ENCODE measurements at regions not wholly inside any gene's neighbourhood (a gene's known extent, or its start where the extent isn't known, plus 50 kb on each side); places are given as distances from the start of the nearest gene placed in this dataset.

GRCh38 chr5:123906698-123907295, 394.8 kb downstream of the CSNK1G3 start:
- Histone ChIP-seq H3K36me3 (no peaks in the 10 kb centered on the region), H3K27ac (no peak overlapping the region), H3K4me1 (no peaks in the 10 kb centered on the region), H3K4me3 (no peak overlapping the region), H3K9me3 (replicated peaks) (no peaks in the 10 kb centered on the region), H3K27me3 (no peaks in the 10 kb centered on the region)
- no peak for DNase-seq

GRCh38 chr5:123885081-123885480, 373.1 kb downstream of the CSNK1G3 start:
- Histone ChIP-seq H3K4me1 (peaks cover 15% of the 10 kb centered on the region), H3K27ac (no peak overlapping the region), H3K36me3 (no peaks in the 10 kb centered on the region), H3K4me3 (no peak overlapping the region), H3K27me3 (no peaks in the 10 kb centered on the region), H3K9me3 (replicated peaks) (no peaks in the 10 kb centered on the region; the same call in 1 of the 2 replicates)
- no peak for DNase-seq

GRCh38 chr5:123882965-123883345, 371.0 kb downstream of the CSNK1G3 start:
- Histone ChIP-seq H3K27me3 (no peaks in the 10 kb centered on the region), H3K27ac (no peak overlapping the region), H3K36me3 (no peaks in the 10 kb centered on the region), H3K9me3 (replicated peaks) (no peaks in the 10 kb centered on the region; the same call in 1 of the 2 replicates), H3K4me1 (peaks cover 15% of the 10 kb centered on the region), H3K4me3 (peak overlapping the region; percentile 41)
- DNase-seq = peak in 1 of 2 experiments; percentile 17

- no peaks in the 10 kb centered on the region; the same call in 1 of the 2 replicates for H3K9me3 ChIP-seq (replicated peaks)
- no peaks in the 10 kb centered on the region for H3K36me3 ChIP-seq
- peak overlapping the region; percentile 41 for H3K4me3 ChIP-seq
- no peak overlapping the region for H3K27ac ChIP-seq
- peaks cover 15% of the 10 kb centered on the region for H3K4me1 ChIP-seq
- H3K27me3 ChIP-seq = no peaks in the 10 kb centered on the region
- DNase-seq = no peak
Measured at GRCh38 chr5:123882319-123882964, 370.5 kb downstream of the CSNK1G3 start.

- H3K9me3 ChIP-seq (replicated peaks) = no peaks in the 10 kb centered on the region
- H3K27me3 ChIP-seq = no peaks in the 10 kb centered on the region
- peak overlapping the region; percentile 41 for H3K4me3 ChIP-seq
- H3K4me1 ChIP-seq = peaks cover 15% of the 10 kb centered on the region
- no peaks in the 10 kb centered on the region for H3K36me3 ChIP-seq
- peak in 1 of 2 experiments; percentile 34 for DNase-seq
- no peak overlapping the region for H3K27ac ChIP-seq
Measured at GRCh38 chr5:123881759-123882244, 369.8 kb downstream of the CSNK1G3 start.

GRCh38 chr5:123880875-123881274, 368.9 kb downstream of the CSNK1G3 start:
- H3K4me1 ChIP-seq = peaks cover 15% of the 10 kb centered on the region
- no peaks in the 10 kb centered on the region for H3K9me3 ChIP-seq (replicated peaks)
- no peak for DNase-seq

GRCh38 chr5:123879071-123879470, 367.1 kb downstream of the CSNK1G3 start:
- Histone ChIP-seq H3K27ac (no peak overlapping the region), H3K36me3 (no peaks in the 10 kb centered on the region), H3K9me3 (replicated peaks) (no peaks in the 10 kb centered on the region), H3K27me3 (no peaks in the 10 kb centered on the region), H3K4me3 (no peak overlapping the region), H3K4me1 (peaks cover 18% of the 10 kb centered on the region)
- DNase-seq = no peak

More at GRCh38 chr5:123880875-123881274, 368.9 kb downstream of the CSNK1G3 start:
- H3K27ac ChIP-seq = no peak overlapping the region
- no peak overlapping the region for H3K4me3 ChIP-seq
- no peaks in the 10 kb centered on the region for H3K36me3 ChIP-seq
- no peaks in the 10 kb centered on the region for H3K27me3 ChIP-seq

GRCh38 chr5:123876276-123876790, 364.4 kb downstream of the CSNK1G3 start:
- peak overlapping the region; percentile 87 for H3K27ac ChIP-seq
- no peaks in the 10 kb centered on the region for H3K27me3 ChIP-seq
- H3K4me3 ChIP-seq = no peak overlapping the region
- no peaks in the 10 kb centered on the region for H3K9me3 ChIP-seq (replicated peaks)
- H3K36me3 ChIP-seq = no peaks in the 10 kb centered on the region
- H3K4me1 ChIP-seq = peaks cover 8% of the 10 kb centered on the region; the same call in 1 of the 2 replicates
- no peak for DNase-seq

GRCh38 chr5:123875561-123876275, 363.7 kb downstream of the CSNK1G3 start:
- Histone ChIP-seq H3K27ac (peak overlapping the region; percentile 87), H3K27me3 (no peaks in the 10 kb centered on the region), H3K4me3 (peak overlapping the region; percentile 48), H3K36me3 (no peaks in the 10 kb centered on the region), H3K4me1 (peaks cover 8% of the 10 kb centered on the region; the same call in 1 of the 2 replicates), H3K9me3 (replicated peaks) (no peaks in the 10 kb centered on the region)
- DNase-seq = peak; percentile 66 to 75

GRCh38 chr5:123874600-123875201, 362.7 kb downstream of the CSNK1G3 start:
- H3K27me3 ChIP-seq = no peaks in the 10 kb centered on the region
- no peaks in the 10 kb centered on the region for H3K36me3 ChIP-seq
- DNase-seq = peak; percentile 61 to 83
- H3K27ac ChIP-seq = peak overlapping the region; percentile 87
- H3K9me3 ChIP-seq (replicated peaks) = no peaks in the 10 kb centered on the region
- peaks cover 8% of the 10 kb centered on the region; the same call in 1 of the 2 replicates for H3K4me1 ChIP-seq
- peak overlapping the region; percentile 48 for H3K4me3 ChIP-seq

- peak overlapping the region; percentile 87; the same call in 1 of the 2 replicates for H3K27ac ChIP-seq
Measured at GRCh38 chr5:123873846-123874245, 361.9 kb downstream of the CSNK1G3 start.

GRCh38 chr5:123871373-123871772, 359.4 kb downstream of the CSNK1G3 start:
- peaks cover 8% of the 10 kb centered on the region; the same call in 1 of the 2 replicates for H3K4me1 ChIP-seq
- no peaks in the 10 kb centered on the region for H3K27me3 ChIP-seq
- H3K9me3 ChIP-seq (replicated peaks) = no peaks in the 10 kb centered on the region

More at GRCh38 chr5:123873846-123874245, 361.9 kb downstream of the CSNK1G3 start:
- no peak for DNase-seq
- H3K9me3 ChIP-seq (replicated peaks) = no peaks in the 10 kb centered on the region
- no peaks in the 10 kb centered on the region for H3K27me3 ChIP-seq
- no peak overlapping the region for H3K4me3 ChIP-seq
- peaks cover 8% of the 10 kb centered on the region; the same call in 1 of the 2 replicates for H3K4me1 ChIP-seq
- no peaks in the 10 kb centered on the region for H3K36me3 ChIP-seq

GRCh38 chr5:123868881-123869280, 356.9 kb downstream of the CSNK1G3 start:
- no peak for DNase-seq
- Histone ChIP-seq H3K9me3 (replicated peaks) (no peaks in the 10 kb centered on the region), H3K27ac (no peak overlapping the region), H3K4me3 (no peak overlapping the region), H3K36me3 (no peaks in the 10 kb centered on the region), H3K27me3 (no peaks in the 10 kb centered on the region), H3K4me1 (0 out of 2 replicates have a peak, but pooled peaks cover 2% of the 10 kb centered on the region)

More at GRCh38 chr5:123871373-123871772, 359.4 kb downstream of the CSNK1G3 start:
- no peak overlapping the region for H3K4me3 ChIP-seq
- no peaks in the 10 kb centered on the region for H3K36me3 ChIP-seq
- no peak overlapping the region for H3K27ac ChIP-seq
- no peak for DNase-seq

GRCh38 chr5:123868267-123868666, 356.3 kb downstream of the CSNK1G3 start:
- no peaks in the 10 kb centered on the region for H3K27me3 ChIP-seq
- no peak overlapping the region for H3K27ac ChIP-seq
- DNase-seq = no peak
- H3K4me1 ChIP-seq = no peaks in the 10 kb centered on the region
- H3K9me3 ChIP-seq (replicated peaks) = no peaks in the 10 kb centered on the region
- H3K36me3 ChIP-seq = no peaks in the 10 kb centered on the region
- no peak overlapping the region for H3K4me3 ChIP-seq

Measured in SJCRH30 (cell line).